ENCODE measurements at regions not wholly inside any gene's neighbourhood (a gene's known extent, or its start where the extent isn't known, plus 50 kb on each side); places are given as distances from the start of the nearest gene placed in this dataset.

GRCh38 chr3:34377961-34378360, 579.5 kb downstream of the PDCD6IP start:
- H3K4me1 ChIP-seq (ENCODE audit: control insufficient read depth in 1 of 2, insufficient read depth in 2 of 2, low read length in 2 of 2) = peaks cover 0 to 10% of the 10 kb centered on the region in 2 experiments
- no peak for DNase-seq
- no CpG with 5 or more reads among the region's 6 CpGs for WGBS (ENCODE audit: extremely low coverage, insufficient coverage, insufficient read length)
- H3K79me1 ChIP-seq (ENCODE audit: low read length) = no peaks in the 10 kb centered on the region
- H3K9me3 ChIP-seq (ENCODE audit: insufficient read depth, low read depth, low read length) = no peaks in the 10 kb centered on the region
- no peak overlapping the region for H3K23ac ChIP-seq (ENCODE audit: low read length)
- H3K79me2 ChIP-seq (ENCODE audit: control insufficient read depth, insufficient read depth, low read length, poor library complexity) = no peaks in the 10 kb centered on the region
- H2BK5ac ChIP-seq (ENCODE audit: low read depth, low read length, poor library complexity) = no peak overlapping the region
- no peak overlapping the region for H3K27ac ChIP-seq (ENCODE audit: low read depth, low read length)
- H3K27me3 ChIP-seq (ENCODE audit: insufficient read depth, low read length) = no peaks in the 10 kb centered on the region
- no peak overlapping the region for H3K9ac ChIP-seq (ENCODE audit: low read length)
- no peak overlapping the region for H3K18ac ChIP-seq (ENCODE audit: low read length)
- H4K91ac ChIP-seq (ENCODE audit: low read depth, low read length) = no peak overlapping the region
- H3K36me3 ChIP-seq (ENCODE audit: control insufficient read depth in 1 of 2, insufficient read depth in 2 of 2, low read length in 2 of 2) = no peaks in the 10 kb centered on the region
- no peak overlapping the region for H3K14ac ChIP-seq (ENCODE audit: low read length)
- no peak overlapping the region for H3K4me2 ChIP-seq (ENCODE audit: low read length)
- no peak overlapping the region for H4K12ac ChIP-seq (ENCODE audit: low read depth, low read length)
- no peak overlapping the region for H2BK12ac ChIP-seq (ENCODE audit: low read length)
- no peak overlapping the region for H2AFZ ChIP-seq (ENCODE audit: insufficient read depth, low read length, poor library complexity)
- no peak overlapping the region for H2AK5ac ChIP-seq (ENCODE audit: low read length)
- H3K4ac ChIP-seq (ENCODE audit: low read depth, low read length) = no peak overlapping the region
- H4K8ac ChIP-seq (ENCODE audit: low read depth, low read length) = no peak overlapping the region
- H2BK120ac ChIP-seq (ENCODE audit: insufficient read depth, low read length, poor library complexity) = no peak overlapping the region
- no peak overlapping the region for H3K4me3 ChIP-seq (ENCODE audit: low read depth, low read length)

- no peak overlapping the region for H3K9ac ChIP-seq (ENCODE audit: low read length)
Measured at GRCh38 chr3:34381243-34381642, 582.8 kb downstream of the PDCD6IP start.

GRCh38 chr3:34382859-34383258, 584.4 kb downstream of the PDCD6IP start:
- Histone ChIP-seq H3K79me2 (ENCODE audit: control insufficient read depth, insufficient read depth, low read length, poor library complexity) (no peaks in the 10 kb centered on the region), H3K27me3 (ENCODE audit: insufficient read depth, low read length) (no peaks in the 10 kb centered on the region), H3K18ac (ENCODE audit: low read length) (no peak overlapping the region), H4K91ac (ENCODE audit: low read depth, low read length) (no peak overlapping the region), H3K27ac (ENCODE audit: low read depth, low read length) (no peak overlapping the region), H2AFZ (ENCODE audit: insufficient read depth, low read length, poor library complexity) (no peak overlapping the region), H3K79me1 (ENCODE audit: low read length) (no peaks in the 10 kb centered on the region), H3K14ac (ENCODE audit: low read length) (no peak overlapping the region), H4K12ac (ENCODE audit: low read depth, low read length) (no peak overlapping the region), H3K4me3 (ENCODE audit: low read depth, low read length) (no peak overlapping the region), H3K4me2 (ENCODE audit: low read length) (no peak overlapping the region), H3K36me3 (ENCODE audit: control insufficient read depth in 1 of 2, insufficient read depth in 2 of 2, low read length in 2 of 2) (no peaks in the 10 kb centered on the region), H4K8ac (ENCODE audit: low read depth, low read length) (no peak overlapping the region), H2AK5ac (ENCODE audit: low read length) (no peak overlapping the region), H2BK120ac (ENCODE audit: insufficient read depth, low read length, poor library complexity) (no peak overlapping the region), H2BK12ac (ENCODE audit: low read length) (no peak overlapping the region), H3K4me1 (ENCODE audit: control insufficient read depth in 1 of 2, insufficient read depth in 2 of 2, low read length in 2 of 2) (peaks cover 0 to 6% of the 10 kb centered on the region in 2 experiments), H3K9me3 (ENCODE audit: insufficient read depth, low read depth, low read length) (no peaks in the 10 kb centered on the region), H2BK5ac (ENCODE audit: low read depth, low read length, poor library complexity) (no peak overlapping the region), H3K23ac (ENCODE audit: low read length) (no peak overlapping the region), H3K4ac (ENCODE audit: low read depth, low read length) (no peak overlapping the region), H3K9ac (ENCODE audit: low read length) (no peak overlapping the region)
- DNase-seq = no peak
- 100% methylated on average over 1 of the region's 3 CpGs for WGBS (ENCODE audit: extremely low coverage, insufficient coverage, insufficient read length)

More at GRCh38 chr3:34381243-34381642, 582.8 kb downstream of the PDCD6IP start:
- no peak overlapping the region for H2BK120ac ChIP-seq (ENCODE audit: insufficient read depth, low read length, poor library complexity)
- no peaks in the 10 kb centered on the region for H3K79me2 ChIP-seq (ENCODE audit: control insufficient read depth, insufficient read depth, low read length, poor library complexity)
- no peak overlapping the region for H3K14ac ChIP-seq (ENCODE audit: low read length)
- no peak overlapping the region for H4K8ac ChIP-seq (ENCODE audit: low read depth, low read length)
- no peak overlapping the region for H4K91ac ChIP-seq (ENCODE audit: low read depth, low read length)
- H3K9me3 ChIP-seq (ENCODE audit: insufficient read depth, low read depth, low read length) = no peaks in the 10 kb centered on the region
- H3K27ac ChIP-seq (ENCODE audit: low read depth, low read length) = no peak overlapping the region
- peaks cover 0 to 8% of the 10 kb centered on the region in 2 experiments for H3K4me1 ChIP-seq (ENCODE audit: control insufficient read depth in 1 of 2, insufficient read depth in 2 of 2, low read length in 2 of 2)
- H3K4ac ChIP-seq (ENCODE audit: low read depth, low read length) = no peak overlapping the region
- H2AFZ ChIP-seq (ENCODE audit: insufficient read depth, low read length, poor library complexity) = no peak overlapping the region
- H2BK5ac ChIP-seq (ENCODE audit: low read depth, low read length, poor library complexity) = no peak overlapping the region
- H3K79me1 ChIP-seq (ENCODE audit: low read length) = no peaks in the 10 kb centered on the region
- H3K4me3 ChIP-seq (ENCODE audit: low read depth, low read length) = no peak overlapping the region
- no peak overlapping the region for H2AK5ac ChIP-seq (ENCODE audit: low read length)
- no peak overlapping the region for H4K12ac ChIP-seq (ENCODE audit: low read depth, low read length)
- H3K36me3 ChIP-seq (ENCODE audit: control insufficient read depth in 1 of 2, insufficient read depth in 2 of 2, low read length in 2 of 2) = no peaks in the 10 kb centered on the region
- no peak overlapping the region for H3K23ac ChIP-seq (ENCODE audit: low read length)
- H3K4me2 ChIP-seq (ENCODE audit: low read length) = no peak overlapping the region
- no peak overlapping the region for H3K18ac ChIP-seq (ENCODE audit: low read length)
- no peak for DNase-seq
- H3K27me3 ChIP-seq (ENCODE audit: insufficient read depth, low read length) = no peaks in the 10 kb centered on the region
- H2BK12ac ChIP-seq (ENCODE audit: low read length) = no peak overlapping the region

GRCh38 chr3:34386309-34386708, 587.9 kb downstream of the PDCD6IP start:
- Histone ChIP-seq H3K4me2 (ENCODE audit: low read length) (no peak overlapping the region), H2BK12ac (ENCODE audit: low read length) (no peak overlapping the region), H3K79me1 (ENCODE audit: low read length) (no peaks in the 10 kb centered on the region), H3K27me3 (ENCODE audit: insufficient read depth, low read length) (no peaks in the 10 kb centered on the region), H3K23ac (ENCODE audit: low read length) (no peak overlapping the region), H3K27ac (ENCODE audit: low read depth, low read length) (no peak overlapping the region), H3K4ac (ENCODE audit: low read depth, low read length) (no peak overlapping the region), H3K14ac (ENCODE audit: low read length) (no peak overlapping the region), H3K9ac (ENCODE audit: low read length) (no peak overlapping the region), H2AK5ac (ENCODE audit: low read length) (no peak overlapping the region), H3K4me3 (ENCODE audit: low read depth, low read length) (no peak overlapping the region), H2AFZ (ENCODE audit: insufficient read depth, low read length, poor library complexity) (no peak overlapping the region), H3K18ac (ENCODE audit: low read length) (no peak overlapping the region), H4K8ac (ENCODE audit: low read depth, low read length) (no peak overlapping the region), H4K12ac (ENCODE audit: low read depth, low read length) (no peak overlapping the region), H3K36me3 (ENCODE audit: control insufficient read depth in 1 of 2, insufficient read depth in 2 of 2, low read length in 2 of 2) (no peaks in the 10 kb centered on the region), H4K91ac (ENCODE audit: low read depth, low read length) (no peak overlapping the region), H3K4me1 (ENCODE audit: control insufficient read depth in 1 of 2, insufficient read depth in 2 of 2, low read length in 2 of 2) (peaks cover 2 to 3% of the 10 kb centered on the region in 2 experiments), H2BK120ac (ENCODE audit: insufficient read depth, low read length, poor library complexity) (no peak overlapping the region), H3K79me2 (ENCODE audit: control insufficient read depth, insufficient read depth, low read length, poor library complexity) (no peaks in the 10 kb centered on the region), H3K9me3 (ENCODE audit: insufficient read depth, low read depth, low read length) (no peaks in the 10 kb centered on the region), H2BK5ac (ENCODE audit: low read depth, low read length, poor library complexity) (no peak overlapping the region)
- DNase-seq = no peak

Measured in trophoblast cell (in vitro differentiated cells and primary cell).